ENCODE measurements at regions not wholly inside any gene's neighbourhood (a gene's known extent, or its start where the extent isn't known, plus 50 kb on each side); places are given as distances from the start of the nearest gene placed in this dataset.
A peak's percentile ranks its signal among the peaks of the same experiment; 100 is the strongest.

GRCh38 chr2:238726670-238727584 lies 121.0 kb upstream of the TWIST2 start:
- DNase-seq: no peak

- DNase-seq: no peak
Observed at GRCh38 chr2:238727585-238728329, 120.1 kb upstream of the TWIST2 start.

- DNase-seq: peak; percentile 68
Observed at GRCh38 chr2:238728330-238729260, 119.3 kb upstream of the TWIST2 start.

GRCh38 chr2:238729261-238729935 lies 118.5 kb upstream of the TWIST2 start:
- DNase-seq: no peak

GRCh38 chr2:238730001-238730669 lies 117.8 kb upstream of the TWIST2 start:
- DNase-seq: no peak

GRCh38 chr2:238730881-238731280 lies 117.0 kb upstream of the TWIST2 start:
- DNase-seq: no peak

GRCh38 chr2:238731961-238732360 lies 115.9 kb upstream of the TWIST2 start:
- no peak for DNase-seq

GRCh38 chr2:238738917-238739316 lies 109.0 kb upstream of the TWIST2 start:
- DNase-seq: no peak

GRCh38 chr2:238739668-238740067 lies 108.2 kb upstream of the TWIST2 start:
- no peak for DNase-seq

- DNase-seq: no peak
Observed at GRCh38 chr2:238741277-238741676, 106.6 kb upstream of the TWIST2 start.

- no peak for DNase-seq
Observed at GRCh38 chr2:238742066-238742465, 105.8 kb upstream of the TWIST2 start.

- no peak for DNase-seq
Observed at GRCh38 chr2:238742664-238743063, 105.2 kb upstream of the TWIST2 start.

- no peak for DNase-seq
Observed at GRCh38 chr2:238743243-238744065, 104.4 kb upstream of the TWIST2 start.

- no peak for DNase-seq
Observed at GRCh38 chr2:238744951-238745350, 102.9 kb upstream of the TWIST2 start.

GRCh38 chr2:238745997-238746396 lies 101.9 kb upstream of the TWIST2 start:
- no peak for DNase-seq

GRCh38 chr2:238747114-238747513 lies 100.8 kb upstream of the TWIST2 start:
- DNase-seq: no peak

- no peak for DNase-seq
Observed at GRCh38 chr2:238747557-238747956, 100.3 kb upstream of the TWIST2 start.

- DNase-seq: no peak
Observed at GRCh38 chr2:238750212-238750904, 97.5 kb upstream of the TWIST2 start.

- no peak for DNase-seq
Observed at GRCh38 chr2:238754259-238754658, 93.6 kb upstream of the TWIST2 start.

- no peak for DNase-seq
Observed at GRCh38 chr2:238761868-238762267, 86.0 kb upstream of the TWIST2 start.

Data from right forelimb (tissue), 1 donor.